H1 (cell line): ENCODE measurements at regions not wholly inside any gene's neighbourhood (a gene's known extent, or its start where the extent isn't known, plus 50 kb on each side); places are given as distances from the start of the nearest gene placed in this dataset.

Experiments
- CTCF ChIA-PET: fragments of 300-600 bp; sonication (Branson Sonifier 250); formaldehyde crosslinking; loops from one replicate; lab custom pipeline; 2021; ENCODE audit not compliant: partially characterized antibody; lab: Charles Lee
- POLR2A ChIA-PET: fragments of 300-600 bp; sonication (Branson Sonifier 250); formaldehyde crosslinking; loops from one replicate; lab custom pipeline; 2021; ENCODE audit warnings: inconsistent platforms; ENCODE audit not compliant: partially characterized antibody; lab: Charles Lee
- DNase-seq, 2 experiments: peaks; one replicate each; pipeline versions ENCODE4 v3.0.0 to v3.0.0-alpha.2; 2010 to 2022; ENCODE audit warnings: low spot score in 2 of 2, low read depth in 1 of 2, mixed read lengths in 1 of 2
- FAIRE-seq: peaks from 2 replicates; lab custom pipeline; 2011; peaks lifted over from hg19 to GRCh38; lab: Jason Lieb, UNC
- H2AFZ ChIP-seq: 2 replicates; pipeline ENCODE4 v1.8.1; 2012; ENCODE audit warnings: low read length, inconsistent platforms
- H2AK5ac ChIP-seq: 2 replicates; pipeline ENCODE4 v1.6.1; 2013; ENCODE audit warnings: low read depth, low read length
- H2BK120ac ChIP-seq: replicated peaks from 2 replicates; pipeline ENCODE3; 2013; ENCODE audit warnings: low read depth, low read length, inconsistent platforms
- H2BK12ac ChIP-seq: 2 replicates; pipeline ENCODE4 v1.6.1; 2013; ENCODE audit warnings: low read depth, low read length
- H2BK15ac ChIP-seq: 2 replicates; pipeline ENCODE4 v1.6.1; 2013; ENCODE audit warnings: low read length
- H2BK20ac ChIP-seq: 2 replicates; pipeline ENCODE4 v1.6.1; 2013; ENCODE audit warnings: low read length
- H2BK5ac ChIP-seq: 2 replicates; pipeline ENCODE4 v1.6.1; 2013; ENCODE audit warnings: low read depth, low read length
- H3K14ac ChIP-seq: 2 replicates; pipeline ENCODE4 v1.6.1; 2013; ENCODE audit warnings: inconsistent platforms; ENCODE audit not compliant: insufficient read length
- H3K18ac ChIP-seq: 2 replicates; pipeline ENCODE4 v1.6.1; 2013; ENCODE audit warnings: low read length; ENCODE audit errors: extremely low read depth
- H3K23ac ChIP-seq: 2 replicates; pipeline ENCODE4 v1.6.1; 2013; ENCODE audit warnings: inconsistent platforms; ENCODE audit not compliant: insufficient read length
- H3K23me2 ChIP-seq: 2 replicates; pipeline ENCODE4 v1.6.1; 2013; ENCODE audit warnings: low read depth, low read length
- H3K27ac ChIP-seq: 2 replicates; pipeline ENCODE4 v1.6.1; 2011; ENCODE audit warnings: low read depth, low read length, inconsistent platforms
- H3K27me3 ChIP-seq, 4 experiments: replicated peaks in 1 of 4; 1 replicate in 1 of 4; 2 replicates in 3 of 4; pipeline versions ENCODE4 v1.6.1 to v1.8.1; 2011 to 2013; ENCODE audit warnings: low read length in 3 of 4, mild to moderate bottlenecking in 3 of 4, inconsistent platforms in 2 of 4, mixed read lengths in 2 of 4, moderate library complexity in 1 of 4; ENCODE audit not compliant: control insufficient read depth in 3 of 4, insufficient read depth in 3 of 4; ENCODE audit errors: extremely low read depth in 1 of 4
- H3K36me3 ChIP-seq, 4 experiments: 2 replicates each; pipeline versions ENCODE4 v1.6.1 to v1.8.1; 2011 to 2013; ENCODE audit warnings: mild to moderate bottlenecking in 4 of 4, low read length in 3 of 4, moderate library complexity in 2 of 4, control low read depth in 1 of 4, inconsistent platforms in 1 of 4; ENCODE audit not compliant: insufficient read depth in 4 of 4, control insufficient read depth in 2 of 4
- H3K4ac ChIP-seq: replicated peaks from 2 replicates; pipeline ENCODE3; 2013; ENCODE audit warnings: low read length, low read depth, mixed read lengths, inconsistent platforms; ENCODE audit not compliant: insufficient read length
- H3K4me1 ChIP-seq, 4 experiments: replicated peaks in 1 of 4; 1 replicate in 1 of 4; 2 replicates in 3 of 4; pipeline versions ENCODE4 v1.6.1 to v1.8.1; 2011 to 2013; ENCODE audit warnings: low read length in 3 of 4, inconsistent platforms in 2 of 4, mixed read lengths in 1 of 4; ENCODE audit not compliant: insufficient read depth in 4 of 4, control insufficient read depth in 3 of 4
- H3K4me2 ChIP-seq, 2 experiments: 2 replicates each; pipeline versions ENCODE4 v1.6.1 to v1.8.1; 2011 to 2013; ENCODE audit warnings: low read depth in 2 of 2, low read length in 2 of 2, control low read depth in 1 of 2, inconsistent platforms in 1 of 2, mild to moderate bottlenecking in 1 of 2; ENCODE audit not compliant: insufficient read depth in 1 of 2
- H3K4me3 ChIP-seq, 4 experiments: fragments of 200-600, 300-600 bp in 1 of 4; sonication (generic), shearing (Covaris generic), sonication (Bioruptor Twin) in 1 of 4; 2 replicates each; pipeline versions ENCODE4 v1.5.1 to v1.8.1; 2011 to 2016; ENCODE audit warnings: low read length in 4 of 4, low read depth in 3 of 4, control low read depth in 2 of 4, inconsistent platforms in 2 of 4, mild to moderate bottlenecking in 2 of 4, mixed read lengths in 1 of 4, moderate library complexity in 1 of 4; ENCODE audit not compliant: insufficient read depth in 2 of 4; ENCODE audit errors: extremely low read depth in 1 of 4
- H3K56ac ChIP-seq: replicated peaks from 2 replicates; pipeline ENCODE3; 2013; ENCODE audit warnings: low read depth, mild to moderate bottlenecking, mixed read lengths, low read length, inconsistent platforms; ENCODE audit not compliant: insufficient read length
- H3K79me1 ChIP-seq: 2 replicates; pipeline ENCODE4 v1.6.1; 2013; ENCODE audit warnings: low read depth, low read length, control low read depth
- H3K79me2 ChIP-seq, 2 experiments: 2 replicates each; pipeline versions ENCODE4 v1.6.1 to v1.8.1; 2012 to 2013; ENCODE audit warnings: low read length in 2 of 2, mild to moderate bottlenecking in 2 of 2, inconsistent platforms in 1 of 2; ENCODE audit not compliant: insufficient read depth in 2 of 2, control insufficient read depth in 1 of 2
- H3K9ac ChIP-seq, 4 experiments: replicated peaks in 1 of 4; 1 replicate in 1 of 4; 2 replicates in 3 of 4; pipeline versions ENCODE4 v1.6.1 to v1.8.1; 2011 to 2013; ENCODE audit warnings: low read depth in 3 of 4, low read length in 3 of 4, control low read depth in 2 of 4, mild to moderate bottlenecking in 2 of 4, moderate library complexity in 2 of 4, inconsistent platforms in 1 of 4; ENCODE audit errors: extremely low read depth in 1 of 4
- H3K9me3 ChIP-seq, 2 experiments: 2 replicates each; pipeline versions ENCODE4 v1.6.1 to v1.8.1; 2012 to 2013; ENCODE audit warnings: mild to moderate bottlenecking in 2 of 2, moderate library complexity in 2 of 2, control low read depth in 1 of 2, inconsistent platforms in 1 of 2, low read depth in 1 of 2, low read length in 1 of 2, mixed read lengths in 1 of 2; ENCODE audit not compliant: insufficient read depth in 2 of 2
- H4K20me1 ChIP-seq, 2 experiments: replicated peaks in 1 of 2; 2 replicates each; pipeline versions ENCODE3 to v1.8.1; 2011 to 2013; ENCODE audit warnings: inconsistent platforms in 2 of 2, low read length in 2 of 2, mild to moderate bottlenecking in 1 of 2; ENCODE audit not compliant: insufficient read depth in 2 of 2, control insufficient read depth in 1 of 2
- H4K5ac ChIP-seq: 2 replicates; pipeline ENCODE4 v1.6.1; 2013; ENCODE audit warnings: low read length, low read depth, mixed read lengths, inconsistent platforms; ENCODE audit not compliant: insufficient read length
- H4K8ac ChIP-seq: 2 replicates; pipeline ENCODE4 v1.8.0; 2013; ENCODE audit warnings: mild to moderate bottlenecking, moderate library complexity, low read length, inconsistent platforms; ENCODE audit not compliant: insufficient read depth; ENCODE audit errors: extremely low read depth
- H4K91ac ChIP-seq: replicated peaks from 2 replicates; pipeline ENCODE3; 2013; ENCODE audit warnings: low read length, mixed read lengths, inconsistent platforms; ENCODE audit not compliant: insufficient read length
- CBX5 ChIP-seq: fragments of 300-800, 300-1000 bp; sonication (generic); IDR thresholded peaks from 2 replicates; pipeline ENCODE4 v1.7.1; 2016; ENCODE audit warnings: antibody characterized with exemption, low read length, low read depth
- FOSL1 ChIP-seq: IDR thresholded peaks from 2 replicates; pipeline ENCODE4 v1.6.1; 2011; ENCODE audit warnings: mild to moderate bottlenecking, low read depth, low read length, moderate library complexity; ENCODE audit not compliant: insufficient read depth
- GABPA ChIP-seq: IDR thresholded peaks from 2 replicates; pipeline ENCODE4 v1.6.1; 2011; ENCODE audit warnings: mild to moderate bottlenecking, low read length, moderate library complexity, borderline replicate concordance; ENCODE audit not compliant: insufficient read depth
- KDM4A ChIP-seq: IDR thresholded peaks from one replicate; pipeline ENCODE4 v1.7.1; 2012; ENCODE audit warnings: low read depth, mild to moderate bottlenecking, moderate library complexity, low read length, inconsistent platforms; ENCODE audit not compliant: severe bottlenecking
- MAFK ChIP-seq: IDR thresholded peaks from 2 replicates; pipeline ENCODE4 v1.6.1; 2012; ENCODE audit warnings: low read depth, mild to moderate bottlenecking, improper control_type of control experiment, low read length
- MAX ChIP-seq: IDR thresholded peaks from 2 replicates; pipeline ENCODE4 v1.6.1; 2012; ENCODE audit warnings: inconsistent platforms
- POU5F1 ChIP-seq: IDR thresholded peaks from 2 replicates; pipeline ENCODE4 v1.6.1; 2011; ENCODE audit warnings: low read depth, mild to moderate bottlenecking, low read length, moderate library complexity
- SAP30 ChIP-seq: fragments of 300-600 bp; sonication (generic); IDR thresholded peaks from 2 replicates; pipeline ENCODE4 v1.7.1; 2012; ENCODE audit warnings: low read length, moderate library complexity, mild to moderate bottlenecking, inconsistent platforms; ENCODE audit not compliant: insufficient read depth, insufficient replicate concordance
- SP4 ChIP-seq: IDR thresholded peaks from 2 replicates; pipeline ENCODE4 v1.6.1; 2012; ENCODE audit warnings: low read length, inconsistent platforms
- SRF ChIP-seq: IDR thresholded peaks from 2 replicates; pipeline ENCODE4 v1.6.1; 2011; ENCODE audit warnings: mild to moderate bottlenecking, low read depth, low read length, moderate library complexity
- USF2 ChIP-seq: IDR thresholded peaks from 2 replicates; pipeline ENCODE4 v1.6.1; 2011; ENCODE audit warnings: low read length, improper control_type of control experiment
- ZNF274 ChIP-seq: IDR thresholded peaks from 2 replicates; pipeline ENCODE4 v1.7.0; 2012; ENCODE audit warnings: low read length, borderline replicate concordance; ENCODE audit errors: extremely low read depth
- WGBS, 2 experiments: shearing (Covaris generic) in 1 of 2; methylation state at CpG; one replicate each; pipeline versions ENCODE4 v1.1.6 to v1.1.7; 2013 to 2015; ENCODE audit warnings: low lambda C conversion rate in 2 of 2, mixed read lengths in 2 of 2, inconsistent platforms in 1 of 2, low coverage in 1 of 2, missing lambda C conversion rate in 1 of 2; ENCODE audit not compliant: insufficient replicate concordance in 2 of 2, insufficient coverage in 1 of 2, insufficient read length in 1 of 2; ENCODE audit errors: extremely low coverage in 1 of 2, missing lambda C conversion rate in 1 of 2; 5-methylcytosine and 5-hydroxymethylcytosine counted together

- Histone ChIP-seq H2AK5ac (peak overlapping the region; percentile 75; the same call in 1 of the 2 replicates), H2BK5ac (no peak overlapping the region), H3K4me2 (peak overlapping the region in 1 of 2 experiments; percentile 91; a peak in 1 of 4 replicates), H3K9ac (no peak overlapping the region), H3K79me2 (no peaks in the 10 kb centered on the region), H2BK15ac (peak overlapping the region; percentile 81; the same call in 1 of the 2 replicates), H3K36me3 (no peaks in the 10 kb centered on the region), H3K23me2 (peaks cover 2% of the 10 kb centered on the region; the same call in 1 of the 2 replicates), H3K4me3 (no peak overlapping the region), H3K23ac (no peak overlapping the region), H3K27me3 (peaks cover 0 to 29% (median 15%) of the 10 kb centered on the region in 4 experiments; a peak in 6 of 7 replicates), H3K14ac (no peak overlapping the region), H2BK120ac (no peak overlapping the region), H3K4me1 (peaks cover 7 to 19% (median 10%) of the 10 kb centered on the region in 4 experiments), H3K27ac (no peak overlapping the region), H4K8ac (no peak overlapping the region), H3K18ac (no peak overlapping the region; the same call in 1 of the 2 replicates), H2BK12ac (no peak overlapping the region), H3K4ac (no peak overlapping the region), H4K91ac (no peak overlapping the region), H2AFZ (no peak overlapping the region), H2BK20ac (peak overlapping the region; percentile 86; the same call in 1 of the 2 replicates), H3K56ac (no peak overlapping the region), H3K79me1 (no peaks in the 10 kb centered on the region), H4K20me1 (no peaks in the 10 kb centered on the region), H4K5ac (no peak overlapping the region), H3K9me3 (0 out of 4 replicates have a peak, but pooled peaks cover 0 to 2% of the 10 kb centered on the region in 2 experiments)
- POLR2A ChIA-PET: no interaction called here
- DNase-seq (no peak), FAIRE-seq (no peak)
- 88% methylated on average over 16 of the region's 16 CpGs; no CpG with 5 or more reads in 1 of the 2 experiments for WGBS, 2 experiments
- CTCF ChIA-PET: no interaction called here
- TF ChIP-seq POU5F1: no peak
- TF ChIP-seq SP4: no peak
- TF ChIP-seq ZNF274: no peak
- TF ChIP-seq KDM4A: no peak
- TF ChIP-seq CBX5: no peak
- TF ChIP-seq SRF: no peak
- TF ChIP-seq MAX: no peak
- no peak for TF ChIP-seq USF2
- no peak for TF ChIP-seq SAP30
- no peak for TF ChIP-seq MAFK
- TF ChIP-seq FOSL1: no peak
- no peak for TF ChIP-seq GABPA
Measured at GRCh38 chr14:92252323-92252722, 70.6 kb upstream of the SLC24A4 start.
